H1 (cell line): ENCODE measurements at regions not wholly inside any gene's neighbourhood (a gene's known extent, or its start where the extent isn't known, plus 50 kb on each side); places are given as distances from the start of the nearest gene placed in this dataset.

Experiments used
- CHD2 ChIP-seq: IDR thresholded peaks from 2 replicates; pipeline ENCODE4 v1.6.1; 2012; ENCODE audit warnings: low read length, improper control_type of control experiment
- CTCF ChIP-seq, 3 experiments: IDR thresholded peaks; 1 replicate in 2 of 3; 2 replicates in 1 of 3; pipeline versions ENCODE4 v1.5.1 to v1.6.1; 2011; ENCODE audit warnings: low read length in 3 of 3, mild to moderate bottlenecking in 3 of 3, inconsistent platforms in 2 of 3, low read depth in 1 of 3, moderate library complexity in 1 of 3; ENCODE audit not compliant: insufficient read depth in 1 of 3; ENCODE audit errors: control extremely low read depth in 1 of 3
- EZH2 ChIP-seq: fragments of 200-600 bp; sonication (generic); IDR thresholded peaks from 2 replicates; pipeline ENCODE4 v1.7.1; 2012; ENCODE audit warnings: low read depth, mild to moderate bottlenecking, moderate library complexity, low read length, inconsistent platforms; ENCODE audit not compliant: severe bottlenecking
- FOSL1 ChIP-seq: IDR thresholded peaks from 2 replicates; pipeline ENCODE4 v1.6.1; 2011; ENCODE audit warnings: mild to moderate bottlenecking, low read depth, low read length, moderate library complexity; ENCODE audit not compliant: insufficient read depth
- MAFK ChIP-seq: IDR thresholded peaks from 2 replicates; pipeline ENCODE4 v1.6.1; 2012; ENCODE audit warnings: low read depth, mild to moderate bottlenecking, improper control_type of control experiment, low read length
- MAX ChIP-seq: IDR thresholded peaks from 2 replicates; pipeline ENCODE4 v1.6.1; 2012; ENCODE audit warnings: inconsistent platforms
- POLR2A ChIP-seq, 2 experiments: IDR thresholded peaks; 1 replicate in 1 of 2; 2 replicates in 1 of 2; pipeline ENCODE4 v1.6.1; 2011; ENCODE audit warnings: low read depth in 2 of 2, low read length in 2 of 2, mild to moderate bottlenecking in 2 of 2; ENCODE audit errors: control extremely low read depth in 1 of 2
- ZNF274 ChIP-seq: IDR thresholded peaks from 2 replicates; pipeline ENCODE4 v1.7.0; 2012; ENCODE audit warnings: low read length, borderline replicate concordance; ENCODE audit errors: extremely low read depth

- TF ChIP-seq CTCF (IDR thresholded peaks at IDR 0.05; ENCODE audit: control extremely low read depth in 1 of 3, insufficient read depth in 1 of 3, low read depth in 1 of 3, low read length in 3 of 3) = no peak
- no peak for TF ChIP-seq ZNF274
- no peak for TF ChIP-seq MAFK
- TF ChIP-seq CHD2 = no peak
- TF ChIP-seq FOSL1 = no peak
- no peak for TF ChIP-seq EZH2
- no peak for TF ChIP-seq POLR2A (IDR thresholded peaks at IDR 0.05; ENCODE audit: control extremely low read depth in 1 of 2, low read depth in 2 of 2, low read length in 2 of 2)
- TF ChIP-seq MAX = no peak
These were observed 188.4 kb upstream of the NLRP1 start (continued) for GRCh38 chr17:5772720-5773119.
